ENCODE measurements at regions not wholly inside any gene's neighbourhood (a gene's known extent, or its start where the extent isn't known, plus 50 kb on each side); places are given as distances from the start of the nearest gene placed in this dataset.
"Not testable (repeated sequence)": the region's sequence is repeated elsewhere in the genome, so short reads cannot be mapped to it uniquely, and the experiment has no call there.

DNA sequence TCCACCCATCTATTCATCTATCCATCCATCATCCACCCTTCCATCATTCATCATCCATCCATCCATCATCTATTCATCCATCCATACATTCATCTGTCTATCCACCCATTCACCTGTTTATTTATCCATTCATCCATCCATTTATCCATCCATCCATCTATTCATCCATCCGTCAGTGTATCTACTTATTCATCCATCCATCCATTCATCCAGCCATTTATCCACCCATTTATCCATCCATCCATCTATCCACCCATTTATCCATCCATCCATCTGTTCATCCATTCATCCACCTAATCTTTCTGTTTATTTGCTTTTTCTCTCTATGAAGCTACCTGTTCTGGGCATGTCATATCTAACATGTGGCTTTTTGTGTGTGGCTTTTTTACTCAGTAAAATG, 115.4 kb downstream of the CRYAA start:
- no peak overlapping the region for H3K27ac Mint-ChIP-seq
- ATAC-seq, result no peak
- H3K4me3 Mint-ChIP-seq, result no peak overlapping the region
- no peak for DNase-seq (ENCODE audit: low spot score)
- POLR2A ChIA-PET, result no interaction called here
- H3K9me3 Mint-ChIP-seq, result no peaks in the 10 kb centered on the region
- TF ChIP-seq, protein P1, sequence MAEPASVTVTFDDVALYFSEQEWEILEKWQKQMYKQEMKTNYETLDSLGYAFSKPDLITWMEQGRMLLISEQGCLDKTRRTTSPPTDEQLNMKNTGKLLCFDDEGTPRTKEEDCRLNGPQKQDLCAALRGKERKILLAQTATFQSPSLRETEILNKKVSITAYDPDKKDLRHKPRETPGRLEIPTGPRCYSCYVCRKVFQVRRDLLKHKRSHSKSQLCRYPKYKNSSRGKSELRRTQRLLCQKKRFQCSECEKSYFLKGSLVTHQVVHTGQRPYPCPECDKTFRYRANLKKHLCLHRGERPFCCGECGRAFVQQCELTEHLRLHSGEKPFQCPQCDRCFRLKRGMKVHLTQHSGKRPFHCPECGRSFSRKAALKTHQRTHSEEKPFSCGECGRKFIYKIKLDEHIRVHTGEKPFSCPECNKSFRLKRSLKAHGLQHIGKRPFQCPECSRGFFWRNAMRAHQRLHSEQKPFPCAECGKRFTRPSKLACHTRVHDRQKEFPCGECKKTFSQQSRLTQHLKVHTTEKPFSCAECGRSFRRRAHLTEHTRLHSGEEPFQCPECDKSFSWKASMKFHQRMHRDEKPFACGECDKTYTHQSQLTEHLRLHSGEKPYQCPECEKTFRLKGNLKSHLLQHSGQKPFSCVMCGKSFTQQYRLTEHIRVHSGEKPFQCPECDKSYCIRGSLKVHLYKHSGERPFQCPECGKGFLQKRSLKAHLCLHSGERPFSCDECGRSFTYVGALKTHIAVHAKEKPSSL (CRISPR knock-in tag; conservative IDR thresholded peaks at IDR 0.05), result no peak
- TF ChIP-seq ZNF416 (CRISPR knock-in tag; IDR thresholded peaks at IDR 0.05), result no peak
- no peak for TF ChIP-seq ZBTB21 (CRISPR knock-in tag; IDR thresholded peaks at IDR 0.05; ENCODE audit: borderline replicate concordance)
- no peak for TF ChIP-seq ZNF219 (CRISPR knock-in tag; IDR thresholded peaks at IDR 0.05; ENCODE audit: borderline replicate concordance)
- no peak for TF ChIP-seq SOX15 (CRISPR knock-in tag; IDR thresholded peaks at IDR 0.05)
- TF ChIP-seq ETV6 (CRISPR knock-in tag; IDR thresholded peaks at IDR 0.05), result no peak
- no peak for TF ChIP-seq ZNF121 (CRISPR knock-in tag; IDR thresholded peaks at IDR 0.05)
- H3K27me3 Mint-ChIP-seq (ENCODE audit: low read depth), result no peaks in the 10 kb centered on the region
- CTCF ChIA-PET, result no interaction called here
- H3K36me3 Mint-ChIP-seq, result no peaks in the 10 kb centered on the region
- peaks cover 9% of the 10 kb centered on the region for H3K4me1 Mint-ChIP-seq

DNA sequence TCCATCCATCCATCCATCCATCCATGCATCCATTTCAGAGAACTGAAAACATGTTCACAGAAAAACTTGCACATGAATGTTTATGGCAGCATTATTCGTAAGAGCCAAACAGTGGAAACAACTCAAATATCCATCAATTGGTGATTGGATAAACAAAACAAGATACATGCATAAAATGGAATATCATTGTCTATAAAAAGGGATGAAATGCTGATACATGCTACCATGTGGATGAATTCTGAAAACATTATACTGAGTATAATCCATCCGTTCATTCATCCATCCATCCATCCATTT, 115.1 kb downstream of the CRYAA start:
- CTCF ChIA-PET; DNase-seq (ENCODE audit: low spot score); H3K27me3 Mint-ChIP-seq (ENCODE audit: low read depth); ATAC-seq; H3K9me3 Mint-ChIP-seq; POLR2A ChIA-PET; H3K4me3 Mint-ChIP-seq; H3K27ac Mint-ChIP-seq; H3K36me3 Mint-ChIP-seq: not testable (repeated sequence)
- peaks cover 11% of the 10 kb centered on the region for H3K4me1 Mint-ChIP-seq

DNA sequence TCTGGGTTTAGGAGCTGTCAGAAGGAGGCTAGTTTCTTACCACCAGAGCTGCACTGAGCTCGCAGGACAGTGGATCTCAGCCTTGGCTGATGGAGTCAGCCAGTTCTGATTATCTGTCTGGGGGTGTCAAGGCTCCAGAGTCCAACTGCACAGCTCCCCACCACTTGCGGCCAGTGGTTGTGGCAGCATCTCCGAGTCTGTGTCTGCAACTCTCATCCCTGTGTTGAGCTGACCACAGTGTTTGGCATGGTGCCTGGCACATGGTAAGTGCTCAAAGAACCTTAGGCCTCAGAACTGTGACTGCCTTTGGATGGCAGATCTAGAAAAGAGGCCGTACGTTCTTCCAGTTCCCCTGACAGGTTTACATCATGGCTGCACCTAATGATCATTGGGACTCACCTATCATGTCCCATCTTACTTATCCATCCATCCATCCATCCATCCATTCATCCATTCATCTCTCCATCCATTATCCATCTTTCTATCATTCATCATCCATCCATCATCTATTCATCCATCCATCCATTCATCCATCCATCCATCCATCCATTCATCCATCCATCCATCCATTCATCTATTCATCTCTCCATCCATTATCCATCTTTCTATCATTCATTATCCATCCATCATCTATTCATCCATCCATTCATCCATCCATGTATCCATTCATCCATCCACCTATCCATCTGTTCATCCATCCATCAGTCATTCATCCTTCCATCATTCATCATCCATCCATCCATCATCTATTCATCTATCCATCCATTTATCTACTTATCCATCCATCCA, 114.5 kb downstream of the CRYAA start:
- Mint-ChIP-seq H3K36me3 (no peaks in the 10 kb centered on the region), H3K27me3 (ENCODE audit: low read depth) (no peaks in the 10 kb centered on the region; the same call in 1 of the 2 replicates), H3K9me3 (no peaks in the 10 kb centered on the region), H3K27ac (no peak overlapping the region), H3K4me3 (no peak overlapping the region), H3K4me1 (peaks cover 14% of the 10 kb centered on the region)
- ChIA-PET POLR2A (no interaction called here), CTCF (no interaction called here)
- ATAC-seq (no peak), DNase-seq (ENCODE audit: low spot score) (no peak)
- TF ChIP-seq, protein P2, sequence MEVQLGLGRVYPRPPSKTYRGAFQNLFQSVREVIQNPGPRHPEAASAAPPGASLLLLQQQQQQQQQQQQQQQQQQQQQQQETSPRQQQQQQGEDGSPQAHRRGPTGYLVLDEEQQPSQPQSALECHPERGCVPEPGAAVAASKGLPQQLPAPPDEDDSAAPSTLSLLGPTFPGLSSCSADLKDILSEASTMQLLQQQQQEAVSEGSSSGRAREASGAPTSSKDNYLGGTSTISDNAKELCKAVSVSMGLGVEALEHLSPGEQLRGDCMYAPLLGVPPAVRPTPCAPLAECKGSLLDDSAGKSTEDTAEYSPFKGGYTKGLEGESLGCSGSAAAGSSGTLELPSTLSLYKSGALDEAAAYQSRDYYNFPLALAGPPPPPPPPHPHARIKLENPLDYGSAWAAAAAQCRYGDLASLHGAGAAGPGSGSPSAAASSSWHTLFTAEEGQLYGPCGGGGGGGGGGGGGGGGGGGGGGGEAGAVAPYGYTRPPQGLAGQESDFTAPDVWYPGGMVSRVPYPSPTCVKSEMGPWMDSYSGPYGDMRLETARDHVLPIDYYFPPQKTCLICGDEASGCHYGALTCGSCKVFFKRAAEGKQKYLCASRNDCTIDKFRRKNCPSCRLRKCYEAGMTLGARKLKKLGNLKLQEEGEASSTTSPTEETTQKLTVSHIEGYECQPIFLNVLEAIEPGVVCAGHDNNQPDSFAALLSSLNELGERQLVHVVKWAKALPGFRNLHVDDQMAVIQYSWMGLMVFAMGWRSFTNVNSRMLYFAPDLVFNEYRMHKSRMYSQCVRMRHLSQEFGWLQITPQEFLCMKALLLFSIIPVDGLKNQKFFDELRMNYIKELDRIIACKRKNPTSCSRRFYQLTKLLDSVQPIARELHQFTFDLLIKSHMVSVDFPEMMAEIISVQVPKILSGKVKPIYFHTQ (CRISPR knock-in tag; IDR thresholded peaks at IDR 0.05), result no peak
- TF ChIP-seq MXD4 (CRISPR knock-in tag; IDR thresholded peaks at IDR 0.05; ENCODE audit: borderline replicate concordance) (no peak), JAZF1 (CRISPR knock-in tag; IDR thresholded peaks at IDR 0.05) (no peak), JUN (CRISPR knock-in tag; IDR thresholded peaks at IDR 0.05) (no peak), ZNF396 (CRISPR knock-in tag; IDR thresholded peaks at IDR 0.05; ENCODE audit: borderline replicate concordance) (no peak)
- TF ChIP-seq, protein P3, sequence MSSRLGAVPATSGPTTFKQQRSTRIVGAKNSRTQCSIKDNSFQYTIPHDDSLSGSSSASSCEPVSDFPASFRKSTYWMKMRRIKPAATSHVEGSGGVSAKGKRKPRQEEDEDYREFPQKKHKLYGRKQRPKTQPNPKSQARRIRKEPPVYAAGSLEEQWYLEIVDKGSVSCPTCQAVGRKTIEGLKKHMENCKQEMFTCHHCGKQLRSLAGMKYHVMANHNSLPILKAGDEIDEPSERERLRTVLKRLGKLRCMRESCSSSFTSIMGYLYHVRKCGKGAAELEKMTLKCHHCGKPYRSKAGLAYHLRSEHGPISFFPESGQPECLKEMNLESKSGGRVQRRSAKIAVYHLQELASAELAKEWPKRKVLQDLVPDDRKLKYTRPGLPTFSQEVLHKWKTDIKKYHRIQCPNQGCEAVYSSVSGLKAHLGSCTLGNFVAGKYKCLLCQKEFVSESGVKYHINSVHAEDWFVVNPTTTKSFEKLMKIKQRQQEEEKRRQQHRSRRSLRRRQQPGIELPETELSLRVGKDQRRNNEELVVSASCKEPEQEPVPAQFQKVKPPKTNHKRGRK (CRISPR knock-in tag; IDR thresholded peaks at IDR 0.05; ENCODE audit: borderline replicate concordance), result no peak
- TF ChIP-seq, protein P4, sequence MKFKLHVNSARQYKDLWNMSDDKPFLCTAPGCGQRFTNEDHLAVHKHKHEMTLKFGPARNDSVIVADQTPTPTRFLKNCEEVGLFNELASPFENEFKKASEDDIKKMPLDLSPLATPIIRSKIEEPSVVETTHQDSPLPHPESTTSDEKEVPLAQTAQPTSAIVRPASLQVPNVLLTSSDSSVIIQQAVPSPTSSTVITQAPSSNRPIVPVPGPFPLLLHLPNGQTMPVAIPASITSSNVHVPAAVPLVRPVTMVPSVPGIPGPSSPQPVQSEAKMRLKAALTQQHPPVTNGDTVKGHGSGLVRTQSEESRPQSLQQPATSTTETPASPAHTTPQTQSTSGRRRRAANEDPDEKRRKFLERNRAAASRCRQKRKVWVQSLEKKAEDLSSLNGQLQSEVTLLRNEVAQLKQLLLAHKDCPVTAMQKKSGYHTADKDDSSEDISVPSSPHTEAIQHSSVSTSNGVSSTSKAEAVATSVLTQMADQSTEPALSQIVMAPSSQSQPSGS (CRISPR knock-in tag; IDR thresholded peaks at IDR 0.05; ENCODE audit: borderline replicate concordance, low read depth), result no peak

All from WTC11 (cell line).